ENCODE measurements at regions not wholly inside any gene's neighbourhood (a gene's known extent, or its start where the extent isn't known, plus 50 kb on each side); places are given as distances from the start of the nearest gene placed in this dataset.

GRCh38 chr9:99445371-99445891 lies 223.3 kb downstream of the SEC61B start:
- Histone ChIP-seq H3K27me3 (ENCODE audit: control insufficient read depth, low read length) (no peaks in the 10 kb centered on the region; the same call in 1 of the 2 replicates), H3K9me2 (replicated peaks; ENCODE audit: control insufficient read depth, low read length) (no peaks in the 10 kb centered on the region), H3K4me3 (ENCODE audit: low read length) (no peak overlapping the region), H4K20me1 (ENCODE audit: control insufficient read depth, insufficient read depth, low read depth, low read length) (no peaks in the 10 kb centered on the region), H3K4me1 (ENCODE audit: control insufficient read depth, low read length) (no peaks in the 10 kb centered on the region), H3F3A (ENCODE audit: control insufficient read depth, insufficient read depth) (no peaks in the 10 kb centered on the region), H3K36me3 (ENCODE audit: control insufficient read depth, low read length) (no peaks in the 10 kb centered on the region), H3K27ac (ENCODE audit: low read depth, low read length) (no peak overlapping the region), H3K4me2 (ENCODE audit: low read length) (no peak overlapping the region), H3K9me3 (ENCODE audit: control insufficient read depth, insufficient read depth, low read length) (no peaks in the 10 kb centered on the region), H3K79me2 (ENCODE audit: control insufficient read depth, low read length) (no peaks in the 10 kb centered on the region)
- no peak for TF ChIP-seq EZH2phosphoT487 (IDR thresholded peaks at IDR 0.05; ENCODE audit: borderline replicate concordance, low read length)
- TF ChIP-seq, protein P1, sequence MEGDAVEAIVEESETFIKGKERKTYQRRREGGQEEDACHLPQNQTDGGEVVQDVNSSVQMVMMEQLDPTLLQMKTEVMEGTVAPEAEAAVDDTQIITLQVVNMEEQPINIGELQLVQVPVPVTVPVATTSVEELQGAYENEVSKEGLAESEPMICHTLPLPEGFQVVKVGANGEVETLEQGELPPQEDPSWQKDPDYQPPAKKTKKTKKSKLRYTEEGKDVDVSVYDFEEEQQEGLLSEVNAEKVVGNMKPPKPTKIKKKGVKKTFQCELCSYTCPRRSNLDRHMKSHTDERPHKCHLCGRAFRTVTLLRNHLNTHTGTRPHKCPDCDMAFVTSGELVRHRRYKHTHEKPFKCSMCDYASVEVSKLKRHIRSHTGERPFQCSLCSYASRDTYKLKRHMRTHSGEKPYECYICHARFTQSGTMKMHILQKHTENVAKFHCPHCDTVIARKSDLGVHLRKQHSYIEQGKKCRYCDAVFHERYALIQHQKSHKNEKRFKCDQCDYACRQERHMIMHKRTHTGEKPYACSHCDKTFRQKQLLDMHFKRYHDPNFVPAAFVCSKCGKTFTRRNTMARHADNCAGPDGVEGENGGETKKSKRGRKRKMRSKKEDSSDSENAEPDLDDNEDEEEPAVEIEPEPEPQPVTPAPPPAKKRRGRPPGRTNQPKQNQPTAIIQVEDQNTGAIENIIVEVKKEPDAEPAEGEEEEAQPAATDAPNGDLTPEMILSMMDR (IDR thresholded peaks at IDR 0.05; ENCODE audit: low read depth, low read length, poor library complexity, severe bottlenecking) = no peak

GRCh38 chr9:99445920-99446319 lies 223.8 kb downstream of the SEC61B start:
- H3K4me3 ChIP-seq (ENCODE audit: low read length) = no peak overlapping the region
- no peak overlapping the region for H3K27ac ChIP-seq (ENCODE audit: low read depth, low read length)
- no peak overlapping the region for H3K4me2 ChIP-seq (ENCODE audit: low read length)

GRCh38 chr9:99447951-99448350 lies 225.9 kb downstream of the SEC61B start:
- H4K20me1 ChIP-seq (ENCODE audit: control insufficient read depth, insufficient read depth, low read depth, low read length) = no peaks in the 10 kb centered on the region
- peaks cover 7% of the 10 kb centered on the region; the same call in 1 of the 2 replicates for H3K27me3 ChIP-seq (ENCODE audit: control insufficient read depth, low read length)
- no peaks in the 10 kb centered on the region for H3K36me3 ChIP-seq (ENCODE audit: control insufficient read depth, low read length)
- no peak overlapping the region for H3K4me2 ChIP-seq (ENCODE audit: low read length)
- H3K4me3 ChIP-seq (ENCODE audit: low read length) = no peak overlapping the region
- H3K9me3 ChIP-seq (ENCODE audit: control insufficient read depth, insufficient read depth, low read length) = no peaks in the 10 kb centered on the region
- no peak overlapping the region for H3K27ac ChIP-seq (ENCODE audit: low read depth, low read length)
- H3K4me1 ChIP-seq (ENCODE audit: control insufficient read depth, low read length) = no peaks in the 10 kb centered on the region
- TF ChIP-seq, protein P1 (IDR thresholded peaks at IDR 0.05; ENCODE audit: low read depth, low read length, poor library complexity, severe bottlenecking) = no peak
- TF ChIP-seq EZH2phosphoT487 (IDR thresholded peaks at IDR 0.05; ENCODE audit: borderline replicate concordance, low read length) = no peak
- H3F3A ChIP-seq (ENCODE audit: control insufficient read depth, insufficient read depth) = no peaks in the 10 kb centered on the region
- no peaks in the 10 kb centered on the region for H3K9me2 ChIP-seq (replicated peaks; ENCODE audit: control insufficient read depth, low read length)
- H3K79me2 ChIP-seq (ENCODE audit: control insufficient read depth, low read length) = no peaks in the 10 kb centered on the region

More at GRCh38 chr9:99445920-99446319, 223.8 kb downstream of the SEC61B start:
- no peaks in the 10 kb centered on the region for H3K36me3 ChIP-seq (ENCODE audit: control insufficient read depth, low read length)
- TF ChIP-seq, protein P1 (IDR thresholded peaks at IDR 0.05; ENCODE audit: low read depth, low read length, poor library complexity, severe bottlenecking) = no peak
- TF ChIP-seq EZH2phosphoT487 (IDR thresholded peaks at IDR 0.05; ENCODE audit: borderline replicate concordance, low read length) = no peak
- H3K9me3 ChIP-seq (ENCODE audit: control insufficient read depth, insufficient read depth, low read length) = no peaks in the 10 kb centered on the region
- no peaks in the 10 kb centered on the region for H3K79me2 ChIP-seq (ENCODE audit: control insufficient read depth, low read length)
- H4K20me1 ChIP-seq (ENCODE audit: control insufficient read depth, insufficient read depth, low read depth, low read length) = no peaks in the 10 kb centered on the region
- no peaks in the 10 kb centered on the region for H3K4me1 ChIP-seq (ENCODE audit: control insufficient read depth, low read length)
- no peaks in the 10 kb centered on the region for H3F3A ChIP-seq (ENCODE audit: control insufficient read depth, insufficient read depth)
- no peaks in the 10 kb centered on the region for H3K9me2 ChIP-seq (replicated peaks; ENCODE audit: control insufficient read depth, low read length)
- H3K27me3 ChIP-seq (ENCODE audit: control insufficient read depth, low read length) = peaks cover 2% of the 10 kb centered on the region; the same call in 1 of the 2 replicates

Measured in DOHH2 (cell line).